Smooth muscle cell (in vitro differentiated cells): ENCODE measurements at regions not wholly inside any gene's neighbourhood (a gene's known extent, or its start where the extent isn't known, plus 50 kb on each side); places are given as distances from the start of the nearest gene placed in this dataset.

Source experiments
- DNase-seq: peaks from one replicate; lab custom pipeline; 2025; ENCODE audit not compliant: unreplicated experiment; lab: John Stamatoyannopoulos, UW
- H2AFZ ChIP-seq: fragments of 200-600 bp; sonication (generic); 2 replicates; pipeline ENCODE4 v1.6.0; 2016; ENCODE audit warnings: antibody characterized with exemption, low read depth, mild to moderate bottlenecking
- H3F3A ChIP-seq: fragments of 200-600 bp; sonication (generic); 2 replicates; pipeline ENCODE4 v1.6.0; 2017; ENCODE audit warnings: antibody characterized with exemption, low read depth
- H3K27ac ChIP-seq: fragments of 200-600 bp; sonication (generic); 2 replicates; pipeline ENCODE4 v1.5.1; 2016; ENCODE audit warnings: low read depth, mild to moderate bottlenecking
- H3K27me3 ChIP-seq: fragments of 200-600 bp; sonication (generic); 2 replicates; pipeline ENCODE4 v1.6.1; 2016; ENCODE audit warnings: low read depth, mild to moderate bottlenecking
- H3K36me3 ChIP-seq: fragments of 200-600 bp; sonication (generic); 2 replicates; pipeline ENCODE4 v1.5.1; 2016; ENCODE audit warnings: low read depth
- H3K4me1 ChIP-seq: fragments of 200-600 bp; sonication (generic); 2 replicates; pipeline ENCODE4 v1.5.1; 2016; ENCODE audit warnings: low read depth
- H3K4me2 ChIP-seq: fragments of 200-600 bp; sonication (generic); 2 replicates; pipeline ENCODE4 v1.6.0; 2016; ENCODE audit warnings: mild to moderate bottlenecking
- H3K4me3 ChIP-seq: fragments of 200-600 bp; sonication (generic); 2 replicates; pipeline ENCODE4 v1.5.1; 2016; ENCODE audit warnings: mild to moderate bottlenecking
- H3K79me2 ChIP-seq: fragments of 200-600 bp; sonication (generic); 2 replicates; pipeline ENCODE4 v1.6.0; 2016; ENCODE audit warnings: low read depth, mild to moderate bottlenecking
- H3K9ac ChIP-seq: fragments of 200-600 bp; sonication (generic); 2 replicates; pipeline ENCODE4 v1.6.0; 2016; ENCODE audit warnings: low read depth
- H3K9me3 ChIP-seq: fragments of 200-600 bp; sonication (generic); replicated peaks from 2 replicates; pipeline ENCODE4 v1.5.1; 2016; ENCODE audit warnings: low read depth
- H4K20me1 ChIP-seq: fragments of 200-600 bp; sonication (generic); 2 replicates; pipeline ENCODE4 v1.6.0; 2016; ENCODE audit warnings: low read depth
- WGBS: methylation state at CpG from one replicate; pipeline ENCODE4 v1.1.7; 2016; ENCODE audit warnings: low lambda C conversion rate; 5-methylcytosine and 5-hydroxymethylcytosine counted together
- TF ChIP-seq, protein P1 (sequence below): fragments of 200-600 bp; sonication (generic); IDR thresholded peaks from 2 replicates; pipeline ENCODE4 v1.5.1; 2017; ENCODE audit warnings: borderline replicate concordance, mild to moderate bottlenecking, antibody characterized with exemption; ENCODE audit not compliant: insufficient read depth, poor library complexity, severe bottlenecking

GRCh38 chr7:110592557-110592956, 498.4 kb upstream of the LRRN3 start:
- Histone ChIP-seq H3F3A (no peaks in the 10 kb centered on the region), H4K20me1 (no peaks in the 10 kb centered on the region), H2AFZ (peak overlapping the region; percentile 90), H3K27ac (peak overlapping the region; percentile 83), H3K4me3 (no peak overlapping the region), H3K79me2 (no peaks in the 10 kb centered on the region), H3K9me3 (no peaks in the 10 kb centered on the region), H3K4me1 (peaks cover 7% of the 10 kb centered on the region), H3K4me2 (no peak overlapping the region), H3K27me3 (no peaks in the 10 kb centered on the region), H3K36me3 (no peaks in the 10 kb centered on the region), H3K9ac (peak overlapping the region; percentile 12)
- WGBS = 41% methylated on average over 1 of the region's 1 CpG
- no peak for DNase-seq
- TF ChIP-seq, protein P1, sequence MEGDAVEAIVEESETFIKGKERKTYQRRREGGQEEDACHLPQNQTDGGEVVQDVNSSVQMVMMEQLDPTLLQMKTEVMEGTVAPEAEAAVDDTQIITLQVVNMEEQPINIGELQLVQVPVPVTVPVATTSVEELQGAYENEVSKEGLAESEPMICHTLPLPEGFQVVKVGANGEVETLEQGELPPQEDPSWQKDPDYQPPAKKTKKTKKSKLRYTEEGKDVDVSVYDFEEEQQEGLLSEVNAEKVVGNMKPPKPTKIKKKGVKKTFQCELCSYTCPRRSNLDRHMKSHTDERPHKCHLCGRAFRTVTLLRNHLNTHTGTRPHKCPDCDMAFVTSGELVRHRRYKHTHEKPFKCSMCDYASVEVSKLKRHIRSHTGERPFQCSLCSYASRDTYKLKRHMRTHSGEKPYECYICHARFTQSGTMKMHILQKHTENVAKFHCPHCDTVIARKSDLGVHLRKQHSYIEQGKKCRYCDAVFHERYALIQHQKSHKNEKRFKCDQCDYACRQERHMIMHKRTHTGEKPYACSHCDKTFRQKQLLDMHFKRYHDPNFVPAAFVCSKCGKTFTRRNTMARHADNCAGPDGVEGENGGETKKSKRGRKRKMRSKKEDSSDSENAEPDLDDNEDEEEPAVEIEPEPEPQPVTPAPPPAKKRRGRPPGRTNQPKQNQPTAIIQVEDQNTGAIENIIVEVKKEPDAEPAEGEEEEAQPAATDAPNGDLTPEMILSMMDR = no peak

- no peaks in the 10 kb centered on the region for H3K9me3 ChIP-seq
- TF ChIP-seq, protein P1 = no peak
- H2AFZ ChIP-seq = no peak overlapping the region
- no peaks in the 10 kb centered on the region for H3K36me3 ChIP-seq
- no peaks in the 10 kb centered on the region for H3F3A ChIP-seq
- no peak for DNase-seq
- no peak overlapping the region for H3K9ac ChIP-seq
- H3K27me3 ChIP-seq = no peaks in the 10 kb centered on the region
- H3K4me2 ChIP-seq = no peak overlapping the region
- H3K79me2 ChIP-seq = no peaks in the 10 kb centered on the region
- WGBS = 88% methylated on average over 1 of the region's 1 CpG
- no peak overlapping the region for H3K4me3 ChIP-seq
- H3K4me1 ChIP-seq = peaks cover 7% of the 10 kb centered on the region
- H3K27ac ChIP-seq = no peak overlapping the region
- no peaks in the 10 kb centered on the region for H4K20me1 ChIP-seq
Measured at GRCh38 chr7:110593355-110593754, 497.6 kb upstream of the LRRN3 start.

- H3K36me3 ChIP-seq = no peaks in the 10 kb centered on the region
- H2AFZ ChIP-seq = no peak overlapping the region
- no peak overlapping the region for H3K4me3 ChIP-seq
Measured at GRCh38 chr7:110595694-110596093, 495.2 kb upstream of the LRRN3 start.

GRCh38 chr7:110600956-110601355, 490.0 kb upstream of the LRRN3 start:
- no peak overlapping the region for H2AFZ ChIP-seq
- WGBS = 61% methylated on average over 5 of the region's 5 CpGs
- H3K4me3 ChIP-seq = no peak overlapping the region
- no peaks in the 10 kb centered on the region for H3K27me3 ChIP-seq
- no peaks in the 10 kb centered on the region for H3F3A ChIP-seq
- H3K9me3 ChIP-seq = no peaks in the 10 kb centered on the region
- no peaks in the 10 kb centered on the region for H3K4me1 ChIP-seq
- H3K79me2 ChIP-seq = no peaks in the 10 kb centered on the region
- no peak overlapping the region for H3K27ac ChIP-seq
- no peaks in the 10 kb centered on the region for H4K20me1 ChIP-seq
- no peaks in the 10 kb centered on the region for H3K36me3 ChIP-seq
- H3K9ac ChIP-seq = no peak overlapping the region
- TF ChIP-seq, protein P1 = no peak
- no peak overlapping the region for H3K4me2 ChIP-seq
- DNase-seq = no peak

More at GRCh38 chr7:110595694-110596093, 495.2 kb upstream of the LRRN3 start:
- H3K79me2 ChIP-seq = no peaks in the 10 kb centered on the region
- no peaks in the 10 kb centered on the region for H3F3A ChIP-seq
- H3K4me2 ChIP-seq = no peak overlapping the region
- no peak for DNase-seq
- H3K27ac ChIP-seq = no peak overlapping the region
- TF ChIP-seq, protein P1 = no peak
- H3K9ac ChIP-seq = no peak overlapping the region
- H4K20me1 ChIP-seq = no peaks in the 10 kb centered on the region
- no peaks in the 10 kb centered on the region for H3K9me3 ChIP-seq
- H3K4me1 ChIP-seq = peaks cover 6% of the 10 kb centered on the region
- no peaks in the 10 kb centered on the region for H3K27me3 ChIP-seq
